ENCODE measurements at regions not wholly inside any gene's neighbourhood (a gene's known extent, or its start where the extent isn't known, plus 50 kb on each side); places are given as distances from the start of the nearest gene placed in this dataset.

- TF ChIP-seq ZFX (IDR thresholded peaks at IDR 0.05), result no peak
- no peak for TF ChIP-seq CTCF (conservative IDR thresholded peaks at IDR 0.05)
- H3K27ac ChIP-seq, result no peak overlapping the region
These were observed 160.8 kb upstream of the AGAP1 start for GRCh38 chr2:235333076-235333475.

- TF ChIP-seq ZFX (IDR thresholded peaks at IDR 0.05) (no peak), CTCF (conservative IDR thresholded peaks at IDR 0.05) (no peak)
- H3K27ac ChIP-seq, result no peak overlapping the region
These were observed 159.7 kb upstream of the AGAP1 start for GRCh38 chr2:235334179-235334578.

- TF ChIP-seq ZFX (IDR thresholded peaks at IDR 0.05), result no peak
- no peak for TF ChIP-seq CTCF (conservative IDR thresholded peaks at IDR 0.05)
- H3K27ac ChIP-seq, result no peak overlapping the region
These were observed 150.6 kb upstream of the AGAP1 start for GRCh38 chr2:235343156-235343774.

- H3K27ac ChIP-seq, result no peak overlapping the region
- no peak for TF ChIP-seq ZFX (IDR thresholded peaks at IDR 0.05)
- TF ChIP-seq CTCF (conservative IDR thresholded peaks at IDR 0.05), result no peak
These were observed 150.0 kb upstream of the AGAP1 start for GRCh38 chr2:235343869-235344268.

- no peak overlapping the region for H3K27ac ChIP-seq
- TF ChIP-seq ZFX (IDR thresholded peaks at IDR 0.05), result no peak
- TF ChIP-seq CTCF (conservative IDR thresholded peaks at IDR 0.05), result no peak
These were observed 148.1 kb upstream of the AGAP1 start for GRCh38 chr2:235345745-235346144.

- no peak overlapping the region for H3K27ac ChIP-seq
These were observed 146.2 kb upstream of the AGAP1 start for GRCh38 chr2:235347691-235348090.

GRCh38 chr2:235348329-235348728 is 145.5 kb upstream of the AGAP1 start:
- no peak for TF ChIP-seq CTCF (conservative IDR thresholded peaks at IDR 0.05)
- TF ChIP-seq ZFX (IDR thresholded peaks at IDR 0.05), result no peak

More at GRCh38 chr2:235347691-235348090, 146.2 kb upstream of the AGAP1 start:
- TF ChIP-seq ZFX (IDR thresholded peaks at IDR 0.05) (no peak), CTCF (conservative IDR thresholded peaks at IDR 0.05) (no peak)

More at GRCh38 chr2:235348329-235348728, 145.5 kb upstream of the AGAP1 start:
- no peak overlapping the region for H3K27ac ChIP-seq
